Activated naive CD4-positive, alpha-beta T cell treated with anti-CD3 and anti-CD28 coated beads, Interleukin-2, amount 50 U/mL, for 72 hours (primary cell): ENCODE measurements at regions not wholly inside any gene's neighbourhood (a gene's known extent, or its start where the extent isn't known, plus 50 kb on each side); places are given as distances from the start of the nearest gene placed in this dataset.

Experiments used
- ATAC-seq, 2 donors: fragments of 150-1000 bp; cut with Tn5 transposase; 2 replicates each; pipeline ENCODE4 v1.10.0; 2021; ENCODE audit warnings: mild to moderate bottlenecking in 2 of 2, moderate library complexity in 2 of 2
- DNase-seq, 2 donors: peaks; one replicate each; pipeline ENCODE4 v3.0.0; 2021 to 2022; ENCODE audit warnings: low spot score in 2 of 2
- H3K27ac Mint-ChIP-seq, 2 donors: one replicate each; pipeline ENCODE4 v1.8.0; 2022; ENCODE audit warnings: mild to moderate bottlenecking in 2 of 2, mixed read lengths in 2 of 2
- H3K36me3 Mint-ChIP-seq, 2 donors: one replicate each; pipeline ENCODE4 v1.8.0; 2022; ENCODE audit warnings: mixed read lengths in 2 of 2
- H3K9me3 Mint-ChIP-seq, 2 donors: one replicate each; pipeline ENCODE4 v1.8.0; 2022; ENCODE audit warnings: mixed read lengths in 2 of 2

GRCh38 chr4:114284629-114285028 lies 305.2 kb upstream of the ARSJ start:
- Mint-ChIP-seq H3K9me3 (peaks cover 6% of the 10 kb centered on the region in 2 donors), H3K27ac (no peak overlapping the region), H3K36me3 (no peaks in the 10 kb centered on the region)
- ATAC-seq, result no peak
- no peak for DNase-seq

- H3K9me3 Mint-ChIP-seq, result peaks cover 6% of the 10 kb centered on the region in 2 donors
- ATAC-seq, result no peak
- no peaks in the 10 kb centered on the region for H3K36me3 Mint-ChIP-seq
- no peak for DNase-seq
- H3K27ac Mint-ChIP-seq, result no peak overlapping the region
Measured at GRCh38 chr4:114286262-114286810, 306.9 kb upstream of the ARSJ start.

DNA sequence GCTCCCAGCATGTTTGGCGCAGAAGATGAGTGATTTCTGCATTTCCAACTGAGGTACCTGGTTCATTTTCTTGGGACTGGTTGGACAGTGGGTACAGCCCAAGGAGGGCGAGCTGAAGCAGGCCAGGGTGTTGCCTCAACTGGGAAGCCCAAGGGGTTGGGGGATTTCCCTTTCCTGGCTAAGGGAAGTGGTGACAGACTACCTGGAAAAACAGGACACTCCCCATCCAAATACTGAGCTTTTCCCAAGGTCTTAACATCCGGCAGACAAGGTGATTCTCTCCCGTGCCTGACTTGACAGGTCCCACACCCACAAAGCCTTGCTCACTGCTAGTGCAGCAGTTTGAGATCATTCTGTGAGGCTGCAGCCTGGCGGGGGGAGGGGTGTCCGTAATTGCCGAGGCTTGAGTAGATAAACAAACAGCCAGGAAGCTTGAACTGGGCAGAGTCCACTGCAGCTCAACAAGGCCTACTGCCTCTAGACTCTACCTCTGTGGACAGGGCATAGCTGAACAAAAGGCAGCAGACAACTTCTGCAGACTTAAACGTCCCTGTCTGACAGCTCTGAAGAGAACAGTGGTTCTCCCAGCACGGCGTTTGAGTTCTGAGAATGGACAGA lies 307.7 kb upstream of the ARSJ start:
- Mint-ChIP-seq H3K27ac (no peak overlapping the region), H3K9me3 (peaks cover 6% of the 10 kb centered on the region in 2 donors), H3K36me3 (no peaks in the 10 kb centered on the region)
- ATAC-seq, result no peak
- DNase-seq, result no peak

GRCh38 chr4:114296126-114296525 lies 302.5 kb upstream of the UGT8 start:
- H3K9me3 Mint-ChIP-seq, result peaks cover 6% of the 10 kb centered on the region in 2 donors
- H3K27ac Mint-ChIP-seq, result no peak overlapping the region
- ATAC-seq (no peak), DNase-seq (no peak)
- peaks cover 0 to 4% of the 10 kb centered on the region in 2 donors for H3K36me3 Mint-ChIP-seq

GRCh38 chr4:114302472-114302871 lies 296.1 kb upstream of the UGT8 start:
- no peak overlapping the region for H3K27ac Mint-ChIP-seq
- no peak for DNase-seq
- no peaks in the 10 kb centered on the region for H3K36me3 Mint-ChIP-seq
- ATAC-seq, result no peak
- peaks cover 6% of the 10 kb centered on the region in 2 donors for H3K9me3 Mint-ChIP-seq

- no peak overlapping the region for H3K27ac Mint-ChIP-seq
- H3K36me3 Mint-ChIP-seq, result no peaks in the 10 kb centered on the region
- H3K9me3 Mint-ChIP-seq, result peaks cover 6% of the 10 kb centered on the region in 2 donors
- DNase-seq (no peak), ATAC-seq (no peak)
Measured at GRCh38 chr4:114304046-114304445, 294.6 kb upstream of the UGT8 start.

DNA sequence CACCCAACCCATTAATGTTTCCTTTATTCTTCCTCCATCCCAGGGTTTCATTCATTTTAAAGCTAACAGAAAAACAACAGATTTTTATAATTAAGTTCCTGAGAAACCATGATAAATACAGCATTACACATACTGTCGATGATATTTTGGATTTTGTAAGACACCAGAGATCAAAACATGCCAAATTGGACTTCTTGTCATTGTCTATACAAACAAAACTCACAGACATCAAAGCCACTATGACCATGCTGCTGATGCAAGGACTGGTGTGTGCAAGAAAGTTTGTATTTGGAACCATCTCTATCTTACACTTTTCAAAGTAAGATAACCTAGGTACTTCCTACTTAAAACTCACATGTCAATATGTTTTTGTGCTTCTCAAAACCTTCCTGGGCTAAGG lies 294.0 kb upstream of the UGT8 start:
- H3K9me3 Mint-ChIP-seq, result peaks cover 6% of the 10 kb centered on the region in 2 donors

DNA sequence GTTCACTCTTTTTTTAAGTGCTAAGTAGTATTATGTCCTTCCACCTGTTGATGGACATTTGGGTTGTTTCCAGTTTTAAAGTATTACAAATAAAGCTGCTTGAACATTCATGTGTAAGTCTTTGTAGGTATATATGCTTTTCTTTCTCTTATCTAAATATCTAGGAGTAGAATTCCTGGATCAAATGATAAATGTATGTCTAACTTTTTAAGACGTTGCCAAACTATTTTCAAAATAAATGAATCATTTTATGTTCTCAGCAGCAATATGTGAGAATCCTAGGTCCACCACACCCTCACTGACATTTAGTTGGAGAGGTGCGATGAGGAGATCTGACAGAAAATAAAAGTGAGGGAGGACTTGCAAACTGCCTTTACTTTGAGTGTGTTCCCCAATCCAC lies 291.7 kb upstream of the UGT8 start:
- Mint-ChIP-seq H3K9me3 (no peaks in the 10 kb centered on the region), H3K36me3 (no peaks in the 10 kb centered on the region), H3K27ac (no peak overlapping the region)
- ATAC-seq, result no peak
- no peak for DNase-seq

More for the DNA sequence above, 294.0 kb upstream of the UGT8 start:
- Mint-ChIP-seq H3K27ac (no peak overlapping the region), H3K36me3 (no peaks in the 10 kb centered on the region)
- ATAC-seq (no peak), DNase-seq (no peak)

- Mint-ChIP-seq H3K27ac (no peak overlapping the region), H3K9me3 (no peaks in the 10 kb centered on the region), H3K36me3 (no peaks in the 10 kb centered on the region)
- ATAC-seq (no peak), DNase-seq (no peak)
Measured at GRCh38 chr4:114310296-114310925, 288.2 kb upstream of the UGT8 start.

DNA sequence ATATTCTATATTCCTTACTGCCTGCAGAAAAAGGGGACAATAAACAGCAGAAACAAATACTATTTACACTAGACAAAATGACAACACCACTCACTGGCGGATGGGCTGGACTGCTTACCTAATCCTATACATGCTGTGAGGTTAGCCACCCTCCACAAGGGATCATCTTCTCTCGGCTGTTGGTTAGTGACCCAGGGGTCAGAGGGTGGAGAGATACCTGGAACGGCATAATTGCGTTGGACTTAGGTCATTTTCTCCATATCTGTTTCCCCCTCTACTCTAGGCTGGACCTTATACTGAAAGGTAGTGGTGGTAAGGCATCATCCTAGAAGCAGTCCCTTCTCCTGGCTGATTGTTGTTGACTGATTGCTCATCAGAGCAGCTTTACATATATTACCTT lies 286.8 kb upstream of the UGT8 start:
- Mint-ChIP-seq H3K9me3 (no peaks in the 10 kb centered on the region), H3K27ac (no peak overlapping the region), H3K36me3 (no peaks in the 10 kb centered on the region)
- ATAC-seq (no peak), DNase-seq (no peak)

GRCh38 chr4:114312338-114312737 lies 286.3 kb upstream of the UGT8 start:
- Mint-ChIP-seq H3K36me3 (no peaks in the 10 kb centered on the region), H3K9me3 (no peaks in the 10 kb centered on the region), H3K27ac (no peak overlapping the region)
- ATAC-seq (no peak), DNase-seq (no peak)

GRCh38 chr4:114316789-114317188 lies 281.8 kb upstream of the UGT8 start:
- DNase-seq (no peak), ATAC-seq (no peak)
- Mint-ChIP-seq H3K9me3 (no peaks in the 10 kb centered on the region), H3K36me3 (no peaks in the 10 kb centered on the region), H3K27ac (no peak overlapping the region)

DNA sequence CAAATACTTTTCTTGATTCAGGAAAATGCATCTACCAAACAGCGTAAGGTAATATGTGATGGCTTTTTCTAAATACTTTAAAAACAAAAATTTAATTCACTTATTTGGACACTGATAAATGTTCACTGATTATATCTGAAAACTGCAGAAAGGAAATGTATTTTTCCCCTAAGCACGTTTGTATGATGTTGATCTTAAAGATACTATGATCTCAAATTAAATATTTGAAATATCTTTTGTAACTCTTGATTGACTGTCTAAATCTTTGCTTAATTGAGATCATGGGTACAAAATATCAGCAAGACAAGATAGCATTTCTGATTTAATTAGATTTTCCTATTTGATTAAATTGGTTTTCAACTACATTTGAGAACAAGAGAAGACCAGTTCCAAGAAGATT lies 281.0 kb upstream of the UGT8 start:
- ATAC-seq (no peak), DNase-seq (no peak)
- no peaks in the 10 kb centered on the region for H3K36me3 Mint-ChIP-seq
- no peak overlapping the region for H3K27ac Mint-ChIP-seq
- no peaks in the 10 kb centered on the region for H3K9me3 Mint-ChIP-seq

DNA sequence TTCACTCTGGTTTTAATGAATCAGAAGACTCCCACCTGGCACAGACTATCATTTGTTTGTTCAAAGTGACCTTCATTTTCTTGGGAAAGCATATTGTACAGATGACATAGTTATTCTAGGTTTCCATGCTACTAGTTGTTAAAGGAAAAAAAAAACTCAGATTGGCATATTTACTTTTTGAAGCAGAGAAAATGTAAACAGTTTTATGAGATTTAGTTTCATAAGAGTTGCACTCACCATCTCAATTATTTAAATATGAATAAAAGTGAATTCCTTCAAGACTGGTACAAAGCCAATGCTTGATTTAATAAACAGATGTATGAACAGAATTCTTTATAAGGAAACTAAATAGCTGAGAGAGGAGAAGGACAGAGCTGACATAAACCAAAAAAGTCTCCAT lies 280.3 kb upstream of the UGT8 start:
- ATAC-seq (no peak), DNase-seq (no peak)
- no peaks in the 10 kb centered on the region for H3K36me3 Mint-ChIP-seq

GRCh38 chr4:114320126-114320525 lies 278.5 kb upstream of the UGT8 start:
- Mint-ChIP-seq H3K9me3 (no peaks in the 10 kb centered on the region), H3K27ac (no peak overlapping the region), H3K36me3 (no peaks in the 10 kb centered on the region)
- ATAC-seq (no peak), DNase-seq (no peak)

More for the DNA sequence above, 280.3 kb upstream of the UGT8 start:
- Mint-ChIP-seq H3K27ac (no peak overlapping the region), H3K9me3 (no peaks in the 10 kb centered on the region)

- DNase-seq (no peak), ATAC-seq (no peak)
- H3K36me3 Mint-ChIP-seq, result no peaks in the 10 kb centered on the region
- no peaks in the 10 kb centered on the region for H3K9me3 Mint-ChIP-seq
- no peak overlapping the region for H3K27ac Mint-ChIP-seq
Measured at GRCh38 chr4:114321366-114321765, 277.2 kb upstream of the UGT8 start.

GRCh38 chr4:114323841-114324240 lies 274.8 kb upstream of the UGT8 start:
- Mint-ChIP-seq H3K27ac (no peak overlapping the region), H3K9me3 (no peaks in the 10 kb centered on the region), H3K36me3 (no peaks in the 10 kb centered on the region)
- ATAC-seq (no peak), DNase-seq (no peak)

DNA sequence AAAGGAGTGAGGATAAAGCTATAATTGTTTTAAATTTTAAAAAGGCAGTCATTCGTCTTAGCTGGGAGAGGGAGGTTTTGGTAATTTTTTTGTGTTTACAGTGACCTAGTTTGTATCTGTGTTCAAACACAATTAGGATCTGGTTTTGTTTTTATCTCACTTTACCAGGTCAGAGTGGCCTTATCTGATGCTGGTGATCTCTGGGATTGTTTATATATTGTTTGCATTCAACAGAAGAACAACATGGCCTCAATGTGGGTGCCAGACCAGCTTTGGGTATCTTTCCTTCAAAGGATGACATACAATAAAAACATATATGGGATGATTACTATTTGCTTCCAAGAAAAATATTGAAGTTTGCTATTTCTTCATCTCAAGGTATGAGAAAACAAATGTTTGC lies 272.2 kb upstream of the UGT8 start:
- H3K9me3 Mint-ChIP-seq, result peaks cover 2 to 4% of the 10 kb centered on the region in 2 donors
- no peak for ATAC-seq

More for the DNA sequence above, 272.2 kb upstream of the UGT8 start:
- no peaks in the 10 kb centered on the region for H3K36me3 Mint-ChIP-seq
- DNase-seq, result no peak
- no peak overlapping the region for H3K27ac Mint-ChIP-seq
